IMR-90 (cell line): ENCODE measurements at regions not wholly inside any gene's neighbourhood (a gene's known extent, or its start where the extent isn't known, plus 50 kb on each side); places are given as distances from the start of the nearest gene placed in this dataset.

Experiments
- ATAC-seq: fragments of 200-7000 bp; cut with Tn5 transposase; 2 replicates; pipeline ENCODE4 v1.9.1; 2020; ENCODE audit warnings: low read depth, mild to moderate bottlenecking, moderate library complexity
- BruUV-seq: library from RNA; stranded (reverse); fragments of 400-500 nt; replicated peaks from 2 replicates; lab custom pipeline; 2021; lab: Mats Ljungman, UMichigan
- CTCF ChIA-PET: fragments of 300-600 bp; formaldehyde crosslinking; extraction: SDS; loops from one replicate; lab custom pipeline; 2021; ENCODE audit warnings: antibody characterized with exemption; lab: Yijun Ruan, JAX
- POLR2A ChIA-PET: fragments of 300-600 bp; sonication (Branson Sonifier 250); formaldehyde crosslinking; loops from one replicate; lab custom pipeline; 2022; ENCODE audit warnings: antibody characterized with exemption; ENCODE audit not compliant: unreplicated experiment; lab: Charles Lee
- DNase-seq: peaks from one replicate; pipeline ENCODE4 v3.0.0; 2013
- H2AFZ ChIP-seq: replicated peaks from 2 replicates; pipeline ENCODE3; 2013; ENCODE audit warnings: low read length, mild to moderate bottlenecking; ENCODE audit not compliant: poor library complexity
- H2AK5ac ChIP-seq: 2 replicates; pipeline ENCODE4 v1.6.1; 2013; ENCODE audit warnings: low read depth, low read length, inconsistent platforms
- H2AK9ac ChIP-seq: replicated peaks from 2 replicates; pipeline ENCODE3; 2013; ENCODE audit warnings: mild to moderate bottlenecking, low read depth, low read length, moderate library complexity; ENCODE audit not compliant: poor library complexity
- H2BK120ac ChIP-seq: 2 replicates; pipeline ENCODE4 v1.6.1; 2013; ENCODE audit warnings: low read depth, low read length, inconsistent platforms
- H2BK15ac ChIP-seq: 3 replicates; pipeline ENCODE4 v1.6.1; 2013; ENCODE audit warnings: low read depth, low read length, inconsistent platforms
- H2BK20ac ChIP-seq: 2 replicates; pipeline ENCODE4 v1.6.1; 2013; ENCODE audit warnings: low read depth, mild to moderate bottlenecking, inconsistent platforms, low read length, moderate library complexity
- H2BK5ac ChIP-seq: 2 replicates; pipeline ENCODE4 v1.6.1; 2013; ENCODE audit warnings: mild to moderate bottlenecking, low read depth, low read length, inconsistent platforms; ENCODE audit not compliant: poor library complexity, severe bottlenecking
- H3K14ac ChIP-seq: replicated peaks from 2 replicates; pipeline ENCODE4 v1.6.1; 2013; ENCODE audit warnings: low read depth, low read length, inconsistent platforms
- H3K18ac ChIP-seq: 2 replicates; pipeline ENCODE4 v1.6.1; 2013; ENCODE audit warnings: low read depth, low read length, control low read depth
- H3K23ac ChIP-seq: 2 replicates; pipeline ENCODE4 v1.6.1; 2013; ENCODE audit warnings: low read depth, low read length, inconsistent platforms
- H3K27ac ChIP-seq: 2 replicates; pipeline ENCODE4 v1.5.1; 2013; ENCODE audit warnings: mild to moderate bottlenecking, control low read depth, low read length; ENCODE audit not compliant: insufficient read depth
- H3K27me3 ChIP-seq: 2 replicates; pipeline ENCODE4 v1.6.1; 2013; ENCODE audit warnings: low read length; ENCODE audit not compliant: control insufficient read depth, insufficient read depth
- H3K36me3 ChIP-seq: 2 replicates; pipeline ENCODE4 v1.6.1; 2013; ENCODE audit warnings: low read length, mixed read lengths; ENCODE audit not compliant: control insufficient read depth, insufficient read depth
- H3K4ac ChIP-seq: 2 replicates; pipeline ENCODE4 v1.6.1; 2013; ENCODE audit warnings: low read depth, low read length, inconsistent platforms
- H3K4me1 ChIP-seq: 2 replicates; pipeline ENCODE4 v1.6.1; 2013; ENCODE audit warnings: low read length, mixed read lengths; ENCODE audit not compliant: control insufficient read depth, insufficient read depth
- H3K4me2 ChIP-seq: 2 replicates; pipeline ENCODE4 v1.6.1; 2013; ENCODE audit warnings: low read depth, mild to moderate bottlenecking, control low read depth, low read length, moderate library complexity
- H3K4me3 ChIP-seq: 2 replicates; pipeline ENCODE4 v1.5.1; 2013; ENCODE audit warnings: low read depth, mild to moderate bottlenecking, control low read depth, low read length, moderate library complexity; ENCODE audit not compliant: insufficient read depth
- H3K56ac ChIP-seq: 2 replicates; pipeline ENCODE4 v1.6.1; 2013; ENCODE audit warnings: low read length, inconsistent platforms; ENCODE audit not compliant: insufficient read depth; ENCODE audit errors: extremely low read depth
- H3K79me1 ChIP-seq, 2 experiments: 2 replicates each; pipeline ENCODE4 v1.6.1; 2013; ENCODE audit warnings: low read length in 2 of 2, inconsistent platforms in 1 of 2, low read depth in 1 of 2
- H3K9ac ChIP-seq: 2 replicates; pipeline ENCODE4 v1.6.1; 2013; ENCODE audit warnings: low read depth, low read length, control low read depth
- H3K9me1 ChIP-seq: 2 replicates; pipeline ENCODE4 v1.6.1; 2013; ENCODE audit warnings: low read length, inconsistent platforms; ENCODE audit not compliant: insufficient read depth
- H3K9me3 ChIP-seq: 2 replicates; pipeline ENCODE4 v1.6.1; 2013; ENCODE audit warnings: low read length; ENCODE audit not compliant: control insufficient read depth, insufficient read depth
- H4K20me1 ChIP-seq: 2 replicates; pipeline ENCODE4 v1.6.1; 2013; ENCODE audit warnings: low read length, inconsistent platforms; ENCODE audit not compliant: insufficient read depth
- H4K5ac ChIP-seq: 2 replicates; pipeline ENCODE4 v1.6.1; 2013; ENCODE audit warnings: mild to moderate bottlenecking, low read depth, low read length, control low read depth
- H4K8ac ChIP-seq, 2 experiments: 2 replicates each; pipeline ENCODE4 v1.6.1; 2013; ENCODE audit warnings: low read depth in 2 of 2, low read length in 2 of 2, control low read depth in 1 of 2, inconsistent platforms in 1 of 2
- H4K91ac ChIP-seq: 2 replicates; pipeline ENCODE4 v1.6.1; 2013; ENCODE audit warnings: low read depth, low read length, inconsistent platforms; ENCODE audit not compliant: insufficient read depth
- CHD1 ChIP-seq: IDR thresholded peaks from 2 replicates; pipeline ENCODE4 v1.6.1; 2012; ENCODE audit warnings: low read depth, low read length, improper control_type of control experiment
- ELK1 ChIP-seq: fragments of 150-350 bp; IDR thresholded peaks from 2 replicates; pipeline ENCODE4 v1.6.1; 2016; ENCODE audit warnings: low read depth, mild to moderate bottlenecking, low read length, moderate library complexity, borderline replicate concordance
- MAZ ChIP-seq: IDR thresholded peaks from 2 replicates; pipeline ENCODE4 v1.6.1; 2012; ENCODE audit warnings: low read depth, mild to moderate bottlenecking, low read length, improper control_type of control experiment, moderate library complexity, borderline replicate concordance
- RFX5 ChIP-seq: IDR thresholded peaks from 2 replicates; pipeline ENCODE4 v1.8.0; 2012; ENCODE audit warnings: low read depth, mild to moderate bottlenecking, low read length, moderate library complexity
- WGBS, 2 experiments: methylation state at CpG; one replicate each; pipeline versions ENCODE4 v1.1.5 to v1.1.7; 2013; ENCODE audit warnings: missing lambda C conversion rate in 2 of 2; ENCODE audit not compliant: insufficient read length in 1 of 2; ENCODE audit errors: extremely low coverage in 2 of 2; 5-methylcytosine and 5-hydroxymethylcytosine counted together
- dilution Hi-C: fragments of 300-500 bp; cut with HindIII; formaldehyde crosslinking; loops from one replicate; pipeline ENCODE4 v1.14.3; 2018; ENCODE audit warnings: low sequenced_read_pairs; ENCODE audit not compliant: unreplicated experiment
- in situ Hi-C: fragments of 300-500 bp; cut with MboI; formaldehyde crosslinking; loops from 3 replicates; pipeline ENCODE4 v1.14.3; 2019; ENCODE audit warnings: low sequenced_read_pairs, inconsistent platforms, mixed read lengths
- intact Hi-C: fragments of 100-400 bp; cut with micrococcal nuclease; formaldehyde crosslinking; loops from 2 replicates; pipeline ENCODE4 v1.10.0; 2022

GRCh38 chr2:129661935-129662334 is 317.5 kb upstream of the RAB6C start:
- Histone ChIP-seq H4K91ac (no peak overlapping the region), H3K36me3 (no peaks in the 10 kb centered on the region), H3K27me3 (no peaks in the 10 kb centered on the region), H2BK120ac (no peak overlapping the region), H3K27ac (no peak overlapping the region), H2BK15ac (no peak overlapping the region), H4K5ac (no peak overlapping the region), H3K23ac (no peak overlapping the region), H4K8ac (no peak overlapping the region), H3K79me1 (no peaks in the 10 kb centered on the region), H3K18ac (no peak overlapping the region), H2AK5ac (no peak overlapping the region), H3K4me1 (no peaks in the 10 kb centered on the region), H2BK20ac (no peak overlapping the region), H2AK9ac (no peak overlapping the region), H3K9me1 (no peaks in the 10 kb centered on the region), H3K4me3 (no peak overlapping the region), H3K9ac (no peak overlapping the region), H2AFZ (no peak overlapping the region), H3K56ac (no peak overlapping the region), H2BK5ac (no peak overlapping the region), H3K9me3 (peaks cover 7% of the 10 kb centered on the region), H3K14ac (no peak overlapping the region), H4K20me1 (no peaks in the 10 kb centered on the region), H3K4me2 (no peak overlapping the region), H3K4ac (no peak overlapping the region)
- in situ Hi-C loops: no loop called here
- BruUV-seq: no TSS peak
- POLR2A ChIA-PET: no interaction called here
- no peak for TF ChIP-seq RFX5
- TF ChIP-seq ELK1: no peak
- no peak for TF ChIP-seq MAZ
- TF ChIP-seq CHD1: no peak
- ATAC-seq (no peak), DNase-seq (no peak)
- CTCF ChIA-PET: no interaction called here
- WGBS, 2 experiments: no CpG with 5 or more reads among the region's 1 CpG
- dilution Hi-C loops: no loop called here
- intact Hi-C loops: no loop called here
